ENCODE measurements at regions not wholly inside any gene's neighbourhood (a gene's known extent, or its start where the extent isn't known, plus 50 kb on each side); places are given as distances from the start of the nearest gene placed in this dataset.

GRCh38 chr7:25779002-25779546, 372.9 kb upstream of the NFE2L3 start:
- Histone ChIP-seq H3K4me1 (no peaks in the 10 kb centered on the region), H3K27ac (no peak overlapping the region), H3K4me3 (no peak overlapping the region), H3K36me3 (no peaks in the 10 kb centered on the region), H3K27me3 (no peaks in the 10 kb centered on the region), H3K9me3 (no peaks in the 10 kb centered on the region)
- no peak for DNase-seq
- TF ChIP-seq CTCF (IDR thresholded peaks at IDR 0.05) = no peak
- no peak for TF ChIP-seq POLR2A (IDR thresholded peaks at IDR 0.05)

GRCh38 chr7:25780904-25781303, 371.1 kb upstream of the NFE2L3 start:
- Histone ChIP-seq H3K9me3 (no peaks in the 10 kb centered on the region), H3K4me3 (no peak overlapping the region), H3K36me3 (no peaks in the 10 kb centered on the region), H3K27me3 (no peaks in the 10 kb centered on the region), H3K4me1 (no peaks in the 10 kb centered on the region), H3K27ac (no peak overlapping the region)
- TF ChIP-seq CTCF (IDR thresholded peaks at IDR 0.05) = no peak
- TF ChIP-seq POLR2A (IDR thresholded peaks at IDR 0.05) = no peak
- DNase-seq = no peak

GRCh38 chr7:25781704-25782103, 370.3 kb upstream of the NFE2L3 start:
- no peak overlapping the region for H3K4me3 ChIP-seq
- no peaks in the 10 kb centered on the region for H3K27me3 ChIP-seq
- H3K27ac ChIP-seq = no peak overlapping the region
- TF ChIP-seq CTCF (IDR thresholded peaks at IDR 0.05) (no peak), POLR2A (IDR thresholded peaks at IDR 0.05) (no peak)
- H3K4me1 ChIP-seq = no peaks in the 10 kb centered on the region
- no peaks in the 10 kb centered on the region for H3K9me3 ChIP-seq
- DNase-seq = no peak
- H3K36me3 ChIP-seq = no peaks in the 10 kb centered on the region

- Histone ChIP-seq H3K36me3 (no peaks in the 10 kb centered on the region), H3K4me3 (no peak overlapping the region), H3K27me3 (no peaks in the 10 kb centered on the region), H3K27ac (peak overlapping the region; percentile 27 to 69 (median 42)), H3K9me3 (no peaks in the 10 kb centered on the region), H3K4me1 (peaks cover 0 to 7% (median 0%) of the 10 kb centered on the region in 4 donors)
- no peak for TF ChIP-seq POLR2A (IDR thresholded peaks at IDR 0.05)
- TF ChIP-seq CTCF (IDR thresholded peaks at IDR 0.05) = no peak
- DNase-seq = no peak
Measured at GRCh38 chr7:25786936-25787335, 365.1 kb upstream of the NFE2L3 start.

GRCh38 chr7:25787336-25787735, 364.7 kb upstream of the NFE2L3 start:
- Histone ChIP-seq H3K36me3 (no peaks in the 10 kb centered on the region), H3K9me3 (no peaks in the 10 kb centered on the region), H3K27ac (peak overlapping the region; percentile 27 to 69 (median 42)), H3K27me3 (no peaks in the 10 kb centered on the region), H3K4me3 (no peak overlapping the region), H3K4me1 (peaks cover 0 to 7% (median 0%) of the 10 kb centered on the region in 4 donors)
- no peak for TF ChIP-seq POLR2A (IDR thresholded peaks at IDR 0.05)
- TF ChIP-seq CTCF (IDR thresholded peaks at IDR 0.05) = no peak
- no peak for DNase-seq

- Histone ChIP-seq H3K36me3 (no peaks in the 10 kb centered on the region), H3K9me3 (no peaks in the 10 kb centered on the region), H3K4me1 (peaks cover 0 to 7% (median 0%) of the 10 kb centered on the region in 4 donors), H3K27me3 (no peaks in the 10 kb centered on the region), H3K4me3 (no peak overlapping the region), H3K27ac (peak overlapping the region in 2 of 4 donors; percentile 41 to 69)
- DNase-seq = no peak
- TF ChIP-seq POLR2A (IDR thresholded peaks at IDR 0.05) (no peak), CTCF (IDR thresholded peaks at IDR 0.05) (no peak)
Measured at GRCh38 chr7:25788371-25788770, 363.6 kb upstream of the NFE2L3 start.

Data from Peyer's patch (tissue), 4 donors.